Smooth muscle cell (in vitro differentiated cells): ENCODE measurements at regions not wholly inside any gene's neighbourhood (a gene's known extent, or its start where the extent isn't known, plus 50 kb on each side); places are given as distances from the start of the nearest gene placed in this dataset.

Source experiments
- DNase-seq: peaks from one replicate; lab custom pipeline; 2025; ENCODE audit not compliant: unreplicated experiment; lab: John Stamatoyannopoulos, UW
- H2AFZ ChIP-seq: fragments of 200-600 bp; sonication (generic); 2 replicates; pipeline ENCODE4 v1.6.0; 2016; ENCODE audit warnings: antibody characterized with exemption, low read depth, mild to moderate bottlenecking
- H3F3A ChIP-seq: fragments of 200-600 bp; sonication (generic); 2 replicates; pipeline ENCODE4 v1.6.0; 2017; ENCODE audit warnings: antibody characterized with exemption, low read depth
- H3K27ac ChIP-seq: fragments of 200-600 bp; sonication (generic); 2 replicates; pipeline ENCODE4 v1.5.1; 2016; ENCODE audit warnings: low read depth, mild to moderate bottlenecking
- H3K27me3 ChIP-seq: fragments of 200-600 bp; sonication (generic); 2 replicates; pipeline ENCODE4 v1.6.1; 2016; ENCODE audit warnings: low read depth, mild to moderate bottlenecking
- H3K36me3 ChIP-seq: fragments of 200-600 bp; sonication (generic); 2 replicates; pipeline ENCODE4 v1.5.1; 2016; ENCODE audit warnings: low read depth
- H3K4me1 ChIP-seq: fragments of 200-600 bp; sonication (generic); 2 replicates; pipeline ENCODE4 v1.5.1; 2016; ENCODE audit warnings: low read depth
- H3K4me2 ChIP-seq: fragments of 200-600 bp; sonication (generic); 2 replicates; pipeline ENCODE4 v1.6.0; 2016; ENCODE audit warnings: mild to moderate bottlenecking
- H3K4me3 ChIP-seq: fragments of 200-600 bp; sonication (generic); 2 replicates; pipeline ENCODE4 v1.5.1; 2016; ENCODE audit warnings: mild to moderate bottlenecking
- H3K79me2 ChIP-seq: fragments of 200-600 bp; sonication (generic); 2 replicates; pipeline ENCODE4 v1.6.0; 2016; ENCODE audit warnings: low read depth, mild to moderate bottlenecking
- H3K9ac ChIP-seq: fragments of 200-600 bp; sonication (generic); 2 replicates; pipeline ENCODE4 v1.6.0; 2016; ENCODE audit warnings: low read depth
- H3K9me3 ChIP-seq: fragments of 200-600 bp; sonication (generic); replicated peaks from 2 replicates; pipeline ENCODE4 v1.5.1; 2016; ENCODE audit warnings: low read depth
- H4K20me1 ChIP-seq: fragments of 200-600 bp; sonication (generic); 2 replicates; pipeline ENCODE4 v1.6.0; 2016; ENCODE audit warnings: low read depth
- CTCF ChIP-seq: fragments of 200-600 bp; sonication (generic); IDR thresholded peaks from 2 replicates; pipeline ENCODE4 v1.5.1; 2017; ENCODE audit warnings: borderline replicate concordance, mild to moderate bottlenecking, antibody characterized with exemption; ENCODE audit not compliant: insufficient read depth, poor library complexity, severe bottlenecking
- WGBS: methylation state at CpG from one replicate; pipeline ENCODE4 v1.1.7; 2016; ENCODE audit warnings: low lambda C conversion rate; 5-methylcytosine and 5-hydroxymethylcytosine counted together

- no peaks in the 10 kb centered on the region for H3K9me3 ChIP-seq
- 87% methylated on average over 2 of the region's 2 CpGs for WGBS
- no peak overlapping the region for H3K4me2 ChIP-seq
- no peak overlapping the region for H3K9ac ChIP-seq
- no peaks in the 10 kb centered on the region for H3K79me2 ChIP-seq
- H3K36me3 ChIP-seq: no peaks in the 10 kb centered on the region
- TF ChIP-seq CTCF: no peak
- DNase-seq: no peak
- no peaks in the 10 kb centered on the region for H3K27me3 ChIP-seq
- no peaks in the 10 kb centered on the region for H4K20me1 ChIP-seq
- no peak overlapping the region for H2AFZ ChIP-seq
- H3K4me3 ChIP-seq: no peak overlapping the region
- no peak overlapping the region for H3K27ac ChIP-seq
- H3F3A ChIP-seq: no peaks in the 10 kb centered on the region
- no peaks in the 10 kb centered on the region for H3K4me1 ChIP-seq
These were observed 190.1 kb upstream of the ITGA1 start for GRCh38 chr5:52597625-52598024.

- Histone ChIP-seq H3F3A (no peaks in the 10 kb centered on the region), H2AFZ (no peak overlapping the region), H3K9me3 (no peaks in the 10 kb centered on the region), H4K20me1 (no peaks in the 10 kb centered on the region), H3K36me3 (no peaks in the 10 kb centered on the region), H3K4me1 (no peaks in the 10 kb centered on the region), H3K27me3 (no peaks in the 10 kb centered on the region), H3K79me2 (no peaks in the 10 kb centered on the region), H3K27ac (no peak overlapping the region), H3K4me2 (no peak overlapping the region), H3K9ac (no peak overlapping the region), H3K4me3 (no peak overlapping the region)
- WGBS: 80% methylated on average over 5 of the region's 5 CpGs
- no peak for DNase-seq
- no peak for TF ChIP-seq CTCF
These were observed 188.7 kb upstream of the ITGA1 start for GRCh38 chr5:52598968-52599367.

- Histone ChIP-seq H3K4me1 (no peaks in the 10 kb centered on the region), H3K27ac (no peak overlapping the region), H3K36me3 (no peaks in the 10 kb centered on the region), H4K20me1 (no peaks in the 10 kb centered on the region), H3K4me2 (no peak overlapping the region), H3K27me3 (no peaks in the 10 kb centered on the region), H3K9me3 (no peaks in the 10 kb centered on the region), H2AFZ (no peak overlapping the region), H3K79me2 (no peaks in the 10 kb centered on the region), H3F3A (no peaks in the 10 kb centered on the region), H3K9ac (no peak overlapping the region), H3K4me3 (no peak overlapping the region)
- TF ChIP-seq CTCF: no peak
- no peak for DNase-seq
- 75% methylated on average over 5 of the region's 5 CpGs for WGBS
These were observed 183.8 kb upstream of the ITGA1 start for GRCh38 chr5:52603778-52604554.
